ENCODE measurements at regions not wholly inside any gene's neighbourhood (a gene's known extent, or its start where the extent isn't known, plus 50 kb on each side); places are given as distances from the start of the nearest gene placed in this dataset.

GRCh38 chr7:46156853-46157252 is 235.8 kb upstream of the IGFBP3 start:
- Histone ChIP-seq H3K27me3 (no peaks in the 10 kb centered on the region), H3K27ac (no peak overlapping the region), H3K9me3 (no peaks in the 10 kb centered on the region), H3K4me3 (no peak overlapping the region), H3K4me1 (no peaks in the 10 kb centered on the region), H3K36me3 (no peaks in the 10 kb centered on the region)
- no peak for ATAC-seq
- intact Hi-C loops (cut with DNase I), result no loop called here
- TF ChIP-seq, protein P1, sequence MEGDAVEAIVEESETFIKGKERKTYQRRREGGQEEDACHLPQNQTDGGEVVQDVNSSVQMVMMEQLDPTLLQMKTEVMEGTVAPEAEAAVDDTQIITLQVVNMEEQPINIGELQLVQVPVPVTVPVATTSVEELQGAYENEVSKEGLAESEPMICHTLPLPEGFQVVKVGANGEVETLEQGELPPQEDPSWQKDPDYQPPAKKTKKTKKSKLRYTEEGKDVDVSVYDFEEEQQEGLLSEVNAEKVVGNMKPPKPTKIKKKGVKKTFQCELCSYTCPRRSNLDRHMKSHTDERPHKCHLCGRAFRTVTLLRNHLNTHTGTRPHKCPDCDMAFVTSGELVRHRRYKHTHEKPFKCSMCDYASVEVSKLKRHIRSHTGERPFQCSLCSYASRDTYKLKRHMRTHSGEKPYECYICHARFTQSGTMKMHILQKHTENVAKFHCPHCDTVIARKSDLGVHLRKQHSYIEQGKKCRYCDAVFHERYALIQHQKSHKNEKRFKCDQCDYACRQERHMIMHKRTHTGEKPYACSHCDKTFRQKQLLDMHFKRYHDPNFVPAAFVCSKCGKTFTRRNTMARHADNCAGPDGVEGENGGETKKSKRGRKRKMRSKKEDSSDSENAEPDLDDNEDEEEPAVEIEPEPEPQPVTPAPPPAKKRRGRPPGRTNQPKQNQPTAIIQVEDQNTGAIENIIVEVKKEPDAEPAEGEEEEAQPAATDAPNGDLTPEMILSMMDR (IDR thresholded peaks at IDR 0.05), result no peak
- no peak for DNase-seq

GRCh38 chr7:46156086-46156485 is 235.0 kb upstream of the IGFBP3 start:
- no peaks in the 10 kb centered on the region for H3K4me1 ChIP-seq
- DNase-seq (no peak), ATAC-seq (no peak)
- intact Hi-C loops (cut with DNase I), result no loop called here
- no peak overlapping the region for H3K27ac ChIP-seq
- H3K27me3 ChIP-seq, result no peaks in the 10 kb centered on the region
- TF ChIP-seq, protein P1 (IDR thresholded peaks at IDR 0.05), result no peak
- no peak overlapping the region for H3K4me3 ChIP-seq
- H3K9me3 ChIP-seq, result no peaks in the 10 kb centered on the region
- H3K36me3 ChIP-seq, result no peaks in the 10 kb centered on the region

DNA sequence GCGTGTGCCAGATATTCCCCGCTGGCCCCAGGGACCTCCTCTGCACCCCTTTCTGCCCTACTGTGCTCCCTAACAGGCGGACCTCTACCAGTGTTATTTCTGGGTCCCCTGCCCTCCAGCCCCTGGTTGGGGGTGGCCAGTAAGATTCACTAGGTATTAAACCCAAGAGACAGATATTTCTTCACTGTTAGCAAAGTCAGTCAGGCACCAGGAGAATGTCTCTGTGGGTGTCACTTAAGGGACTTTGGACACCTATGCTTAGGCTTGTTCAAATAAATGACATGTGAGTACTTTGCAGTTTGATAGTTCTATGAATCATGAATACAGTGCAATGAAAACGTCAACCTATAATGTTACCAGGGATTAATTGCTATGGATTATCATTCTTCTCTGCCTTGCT is 234.3 kb upstream of the IGFBP3 start:
- intact Hi-C loops (cut with DNase I), result no loop called here
- H3K9me3 ChIP-seq, result no peaks in the 10 kb centered on the region
- TF ChIP-seq, protein P1 (IDR thresholded peaks at IDR 0.05), result no peak

GRCh38 chr7:46153951-46154787 is 233.1 kb upstream of the IGFBP3 start:
- no peak for DNase-seq
- intact Hi-C loops (cut with DNase I), result no loop called here
- Histone ChIP-seq H3K27me3 (no peaks in the 10 kb centered on the region), H3K4me1 (no peaks in the 10 kb centered on the region), H3K36me3 (no peaks in the 10 kb centered on the region), H3K4me3 (no peak overlapping the region), H3K9me3 (no peaks in the 10 kb centered on the region), H3K27ac (no peak overlapping the region)
- no peak for ATAC-seq
- TF ChIP-seq, protein P1 (IDR thresholded peaks at IDR 0.05), result no peak

More for the DNA sequence above, 234.3 kb upstream of the IGFBP3 start:
- no peak overlapping the region for H3K27ac ChIP-seq
- no peaks in the 10 kb centered on the region for H3K4me1 ChIP-seq
- H3K36me3 ChIP-seq, result no peaks in the 10 kb centered on the region
- DNase-seq (no peak), ATAC-seq (no peak)
- H3K27me3 ChIP-seq, result no peaks in the 10 kb centered on the region
- no peak overlapping the region for H3K4me3 ChIP-seq

DNA sequence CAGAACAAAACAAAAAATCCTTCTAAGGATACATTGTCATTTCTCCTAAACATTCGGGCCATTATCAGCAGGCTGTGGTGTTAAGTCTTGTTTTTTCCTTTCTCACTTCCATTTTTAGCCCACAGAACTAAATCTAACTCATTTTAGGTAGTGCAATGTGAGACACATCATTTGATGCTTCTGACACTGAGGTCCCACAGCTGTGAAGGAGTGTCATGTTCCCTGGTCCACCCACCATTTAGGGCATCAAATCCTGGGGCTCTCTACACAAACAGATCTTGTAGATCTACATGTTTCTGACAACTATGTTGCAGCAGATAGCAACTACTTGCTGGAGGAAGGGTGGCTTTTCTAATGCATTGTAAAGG is 232.5 kb upstream of the IGFBP3 start:
- Histone ChIP-seq H3K36me3 (no peaks in the 10 kb centered on the region), H3K4me1 (no peaks in the 10 kb centered on the region), H3K27me3 (no peaks in the 10 kb centered on the region), H3K27ac (no peak overlapping the region), H3K4me3 (no peak overlapping the region), H3K9me3 (no peaks in the 10 kb centered on the region)
- TF ChIP-seq, protein P1 (IDR thresholded peaks at IDR 0.05), result no peak
- no peak for DNase-seq
- ATAC-seq, result no peak
- intact Hi-C loops (cut with DNase I), result no loop called here

Measured in left lung (tissue), 4 donors.